Ovary (tissue), 7 donors: ENCODE measurements at regions not wholly inside any gene's neighbourhood (a gene's known extent, or its start where the extent isn't known, plus 50 kb on each side); places are given as distances from the start of the nearest gene placed in this dataset.
"Not testable (repeated sequence)": the region's sequence is repeated elsewhere in the genome, so short reads cannot be mapped to it uniquely, and the experiment has no call there.

Experiments used
- DNase-seq, 5 donors: peaks; one replicate each; pipeline ENCODE4 v3.0.0-alpha.2; 2019 to 2020
- H3K27ac ChIP-seq, 2 donors: fragments of 200-600 bp; one replicate each; pipeline versions ENCODE4 v1.5.1 to v1.8.0; 2019 to 2022
- H3K27me3 ChIP-seq: fragments of 200-600 bp; one replicate; pipeline ENCODE4 v1.8.0; 2022
- H3K36me3 ChIP-seq: fragments of 200-600 bp; sonication (generic); one replicate; pipeline ENCODE4 v1.5.1; 2019
- H3K4me1 ChIP-seq: one replicate; pipeline ENCODE4 v1.8.1; 2013; ENCODE audit warnings: mild to moderate bottlenecking, moderate library complexity; ENCODE audit not compliant: insufficient read depth
- H3K4me3 ChIP-seq: fragments of 200-600 bp; sonication (generic); one replicate; pipeline ENCODE4 v1.5.1; 2017
- H3K9me3 ChIP-seq, 2 donors: fragments of 200-600 bp in 1 of 2; sonication (generic) in 1 of 2; one replicate each; pipeline versions ENCODE4 v1.5.1 to v1.8.1; 2013 to 2019; ENCODE audit warnings: mild to moderate bottlenecking in 1 of 2, moderate library complexity in 1 of 2
- CTCF ChIP-seq, 3 donors: fragments of 450-650 bp in 2 of 3; fragments of 200-600 bp in 1 of 3; IDR thresholded peaks; one replicate each; pipeline versions ENCODE4 v1.5.1 to v1.8.0; 2016 to 2022; ENCODE audit warnings: antibody characterized with exemption in 3 of 3, mild to moderate bottlenecking in 1 of 3
- EP300 ChIP-seq: sonication (generic); formaldehyde crosslinking; IDR thresholded peaks from one replicate; pipeline ENCODE4 v1.6.1; 2017; ENCODE audit warnings: antibody characterized with exemption
- POLR2A ChIP-seq: fragments of 450-650 bp; IDR thresholded peaks from one replicate; pipeline ENCODE4 v1.6.1; 2017; ENCODE audit warnings: antibody characterized with exemption, mild to moderate bottlenecking, moderate library complexity
- WGBS, 3 donors: extraction: QIAGEN DNeasy Blood & Tissue Kit in 1 of 3; methylation state at CpG; one replicate each; pipeline versions ENCODE4 v1.1.5 to v1.1.7; 2013 to 2017; 5-methylcytosine and 5-hydroxymethylcytosine counted together
- intact Hi-C, 4 donors: fragments of 100-400 bp; cut with DNase I; formaldehyde crosslinking; loops; one replicate each; pipeline versions ENCODE4 v1.11.0 to v1.15.1; 2022 to 2023
- donor health status: DM: no; HTN: no; CAD: no; lungs with moderate emphysema.
- donor health status: DM: no; HTN: no; CAD: no.
- donor health status: Bipolar disorder and iron deficiency.
- donor health status: DM: no; HTN: no; CAD: no.
- donor health status: DM: yes; HTN: yes; CAD: no.

- intact Hi-C loops: no loop called here
- Histone ChIP-seq H3K27me3 (no peaks in the 10 kb centered on the region), H3K4me1 (no peaks in the 10 kb centered on the region), H3K9me3 (no peaks in the 10 kb centered on the region), H3K4me3 (no peak overlapping the region), H3K36me3 (no peaks in the 10 kb centered on the region), H3K27ac (no peak overlapping the region)
- no peak for TF ChIP-seq POLR2A
- TF ChIP-seq EP300: no peak
- no peak for TF ChIP-seq CTCF (IDR thresholded peaks at IDR 0.05)
- WGBS, 3 donors: 82 to 88% (median 83%) methylated on average over 5 of the region's 5 CpGs
- DNase-seq: no peak
Measured at GRCh38 chrX:9295551-9295950, 169.3 kb upstream of the TBL1X start.

- Histone ChIP-seq H3K4me1 (no peaks in the 10 kb centered on the region), H3K9me3 (no peaks in the 10 kb centered on the region), H3K27ac (no peak overlapping the region), H3K4me3 (no peak overlapping the region), H3K27me3 (no peaks in the 10 kb centered on the region), H3K36me3 (no peaks in the 10 kb centered on the region)
- 41 to 55% (median 54%) methylated on average over 1 of the region's 1 CpG for WGBS, 3 donors
- DNase-seq: no peak
- intact Hi-C loops: no loop called here
- no peak for TF ChIP-seq CTCF (IDR thresholded peaks at IDR 0.05)
- no peak for TF ChIP-seq EP300
- TF ChIP-seq POLR2A: no peak
Measured at GRCh38 chrX:9298221-9298620, 166.6 kb upstream of the TBL1X start.

GRCh38 chrX:9299681-9300080, 165.2 kb upstream of the TBL1X start:
- DNase-seq, H3K4me3 ChIP-seq, H3K27ac ChIP-seq, intact Hi-C loops, H3K27me3 ChIP-seq, H3K4me1 ChIP-seq, H3K9me3 ChIP-seq, H3K36me3 ChIP-seq: not testable (repeated sequence)
- WGBS, 3 donors: 56 to 74% (median 66%) methylated on average over 3 of the region's 3 CpGs

GRCh38 chrX:9301836-9302235, 163.0 kb upstream of the TBL1X start:
- Histone ChIP-seq H3K4me3 (no peak overlapping the region), H3K4me1 (no peaks in the 10 kb centered on the region), H3K36me3 (no peaks in the 10 kb centered on the region), H3K9me3 (no peaks in the 10 kb centered on the region), H3K27me3 (no peaks in the 10 kb centered on the region), H3K27ac (no peak overlapping the region)
- TF ChIP-seq CTCF (IDR thresholded peaks at IDR 0.05): no peak
- no peak for TF ChIP-seq EP300
- no peak for TF ChIP-seq POLR2A
- DNase-seq: no peak
- 17 to 22% (median 19%) methylated on average over 2 of the region's 2 CpGs for WGBS, 3 donors
- intact Hi-C loops: no loop called here

GRCh38 chrX:9302381-9302780, 162.5 kb upstream of the TBL1X start:
- Histone ChIP-seq H3K36me3 (no peaks in the 10 kb centered on the region), H3K4me3 (no peak overlapping the region), H3K4me1 (no peaks in the 10 kb centered on the region), H3K27me3 (no peaks in the 10 kb centered on the region), H3K9me3 (no peaks in the 10 kb centered on the region), H3K27ac (no peak overlapping the region)
- DNase-seq: no peak
- WGBS, 3 donors: 39 to 46% (median 40%) methylated on average over 4 of the region's 4 CpGs
- no peak for TF ChIP-seq CTCF (IDR thresholded peaks at IDR 0.05)
- no peak for TF ChIP-seq EP300
- no peak for TF ChIP-seq POLR2A
- intact Hi-C loops: no loop called here
